SK-N-MC (cell line): ENCODE measurements at regions not wholly inside any gene's neighbourhood (a gene's known extent, or its start where the extent isn't known, plus 50 kb on each side); places are given as distances from the start of the nearest gene placed in this dataset.

Experiments
- EZH2 ChIP-seq: fragments of 200-600 bp; sonication (generic); IDR thresholded peaks from one replicate; pipeline ENCODE4 v1.6.1; 2017; ENCODE audit warnings: antibody characterized with exemption
- POLR2AphosphoS5 ChIP-seq: IDR thresholded peaks from 2 replicates; pipeline ENCODE4 v1.6.1; 2012; ENCODE audit warnings: mild to moderate bottlenecking, low read depth, low read length, borderline replicate concordance

DNA sequence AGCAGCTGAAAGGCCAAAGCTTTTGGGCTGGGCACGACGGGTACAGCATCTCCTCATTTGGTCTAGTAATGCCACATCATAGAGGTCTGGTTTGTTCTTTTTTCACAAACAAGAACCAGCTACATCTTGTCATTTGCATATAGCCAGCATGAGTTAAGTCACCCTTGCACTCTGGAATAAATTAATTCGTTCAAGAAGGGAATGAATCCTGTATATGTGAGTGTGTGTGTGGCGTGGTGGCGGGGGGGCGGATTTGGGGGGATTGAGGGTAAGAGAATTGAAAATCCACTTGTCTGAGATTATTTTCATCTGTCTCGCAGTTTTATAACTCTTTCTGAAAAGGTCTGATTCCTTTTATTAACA is 380.0 kb upstream of the CAMK1G start:
- TF ChIP-seq POLR2AphosphoS5 (no peak), EZH2 (no peak)
